ENCODE measurements at regions not wholly inside any gene's neighbourhood (a gene's known extent, or its start where the extent isn't known, plus 50 kb on each side); places are given as distances from the start of the nearest gene placed in this dataset.

DNA sequence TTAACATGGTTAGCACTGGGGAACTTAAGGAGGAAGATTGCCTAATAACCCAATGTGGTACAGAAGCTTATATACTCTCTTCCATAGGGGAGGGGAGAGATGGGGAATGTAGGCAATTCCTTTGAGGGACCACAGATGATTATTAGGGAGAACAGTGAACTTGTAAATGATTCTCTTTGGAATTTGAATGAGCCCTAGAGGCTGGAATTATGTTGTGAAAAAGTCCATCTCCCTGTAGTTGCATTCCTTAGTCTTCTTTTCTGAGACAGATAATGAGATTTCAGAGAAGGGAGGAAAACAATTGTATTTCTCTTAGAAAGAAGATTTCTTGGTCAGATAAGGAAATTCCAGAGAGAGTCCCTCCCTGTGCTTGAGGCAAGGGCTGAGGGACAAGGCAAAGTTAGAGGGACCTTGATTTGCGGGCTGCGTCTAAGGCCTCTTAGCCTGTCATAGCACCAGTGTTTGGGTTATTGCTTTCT lies 89.0 kb upstream of the HMCN1 start:
- no peak for DNase-seq

DNA sequence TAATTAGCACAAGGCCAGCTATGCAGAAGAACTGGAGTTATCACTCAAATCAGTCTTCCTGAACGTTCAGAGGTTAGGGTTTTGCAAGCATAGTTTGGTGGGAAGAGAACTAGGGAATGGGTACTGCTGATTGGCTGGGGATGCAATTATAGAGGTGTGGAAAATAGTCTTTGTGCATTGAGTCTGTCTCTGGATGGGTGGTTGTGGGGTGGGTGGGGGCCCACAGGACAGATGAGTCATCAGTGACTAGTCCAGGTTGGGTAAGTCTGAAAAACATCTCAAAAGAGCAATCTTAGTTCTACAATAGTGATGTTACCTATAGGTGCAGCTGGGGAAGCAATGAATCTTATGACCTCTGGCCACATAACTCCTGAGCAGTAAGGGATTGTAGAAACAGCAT lies 89.7 kb upstream of the HMCN1 start:
- DNase-seq: no peak

DNA sequence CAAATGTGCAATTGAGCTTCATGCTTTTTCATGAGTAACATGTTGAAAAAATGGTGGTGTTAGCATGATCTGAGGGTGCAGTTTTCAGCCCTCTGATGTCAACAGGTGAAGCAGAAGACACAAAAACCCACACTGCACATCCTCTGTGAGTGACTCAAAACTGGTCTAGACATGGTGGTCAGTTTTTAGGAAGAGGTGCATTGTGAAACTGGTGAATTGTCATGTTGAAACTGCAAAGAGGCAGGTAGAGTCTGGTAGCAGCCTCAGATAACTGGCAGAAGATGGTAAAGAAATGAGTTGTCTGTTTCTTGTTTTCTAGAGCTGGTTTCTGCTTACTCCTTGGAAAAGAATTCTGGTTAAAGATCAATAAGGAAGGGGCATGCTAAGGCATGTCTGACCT lies 97.3 kb upstream of the HMCN1 start:
- DNase-seq: no peak

- DNase-seq: no peak
These were observed 99.5 kb upstream of the HMCN1 start for GRCh38 chr1:185634704-185635103.

DNA sequence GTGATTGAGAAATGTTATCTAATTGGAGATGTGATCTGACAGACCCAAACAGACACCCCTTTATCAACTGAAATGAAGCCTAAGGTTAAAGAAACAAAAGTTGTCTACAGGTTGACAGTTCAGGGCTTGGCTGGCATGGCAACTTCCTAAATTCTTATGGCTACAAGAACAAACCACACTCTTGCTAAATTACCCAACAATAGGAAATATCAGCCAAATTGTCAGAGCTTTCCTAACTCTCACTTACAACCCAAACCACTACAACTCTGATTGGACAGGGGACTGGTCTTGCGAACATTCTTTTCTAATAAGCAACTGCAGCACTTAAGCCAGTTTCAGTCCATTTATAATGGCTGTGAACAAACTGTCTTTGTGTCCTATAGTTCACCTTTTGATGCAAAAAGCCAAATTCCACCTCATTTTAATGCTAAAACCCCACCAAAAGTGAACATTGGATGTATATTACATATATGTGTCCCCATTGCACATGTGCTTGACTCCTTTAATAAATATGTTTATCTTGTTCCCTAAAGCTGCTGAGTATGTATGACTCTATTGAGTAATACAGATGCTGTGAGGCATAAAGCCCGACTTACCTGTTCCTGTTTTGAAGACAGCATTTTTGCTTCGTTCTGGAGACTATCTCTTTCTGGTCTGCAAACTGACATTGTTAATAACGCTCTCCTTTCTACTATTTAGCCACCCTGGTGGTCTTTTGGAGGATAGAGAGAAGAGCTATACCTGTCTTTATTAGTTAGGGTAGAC lies 101.3 kb upstream of the HMCN1 start:
- DNase-seq: no peak

- no peak for DNase-seq
These were observed 102.3 kb upstream of the HMCN1 start for GRCh38 chr1:185631843-185632242.

DNA sequence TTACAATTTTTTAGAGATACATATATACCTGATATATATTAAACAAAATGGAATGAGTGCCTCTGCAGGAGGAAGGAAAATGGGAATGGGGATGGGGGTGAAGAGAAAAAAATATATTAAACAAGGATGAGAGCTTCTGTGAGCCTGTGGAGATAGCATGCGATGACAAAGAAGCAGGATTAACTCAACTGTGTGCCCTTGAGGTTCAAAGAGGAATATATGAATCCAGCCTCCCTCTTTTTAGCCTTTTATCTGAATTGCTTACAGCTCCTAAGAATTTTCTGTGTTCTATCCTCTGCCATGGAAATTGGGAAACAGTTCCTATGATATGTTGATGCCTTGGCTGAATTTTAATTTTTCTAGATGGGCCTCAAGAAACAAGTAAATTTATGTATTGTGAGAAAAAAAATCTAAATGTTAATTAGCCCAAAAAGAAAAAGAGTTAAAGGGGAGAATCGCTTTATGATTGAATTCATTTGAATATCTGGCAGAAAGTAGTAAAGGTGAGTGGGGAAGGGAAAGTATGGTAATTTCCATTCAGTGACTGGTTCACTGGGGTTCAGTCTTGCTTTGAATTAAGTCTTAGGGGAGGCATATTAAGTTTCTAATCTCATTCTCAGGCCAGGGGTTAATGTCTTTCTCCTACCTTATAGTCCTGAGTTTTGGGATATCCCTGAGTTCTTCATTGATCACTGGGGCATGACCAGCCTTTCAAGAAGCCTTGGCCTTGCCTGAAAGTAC lies 106.3 kb upstream of the HMCN1 start:
- no peak for DNase-seq

GRCh38 chr1:185627171-185627570 lies 107.0 kb upstream of the HMCN1 start:
- no peak for DNase-seq

- no peak for DNase-seq
These were observed 107.8 kb upstream of the HMCN1 start for GRCh38 chr1:185626344-185626743.

DNA sequence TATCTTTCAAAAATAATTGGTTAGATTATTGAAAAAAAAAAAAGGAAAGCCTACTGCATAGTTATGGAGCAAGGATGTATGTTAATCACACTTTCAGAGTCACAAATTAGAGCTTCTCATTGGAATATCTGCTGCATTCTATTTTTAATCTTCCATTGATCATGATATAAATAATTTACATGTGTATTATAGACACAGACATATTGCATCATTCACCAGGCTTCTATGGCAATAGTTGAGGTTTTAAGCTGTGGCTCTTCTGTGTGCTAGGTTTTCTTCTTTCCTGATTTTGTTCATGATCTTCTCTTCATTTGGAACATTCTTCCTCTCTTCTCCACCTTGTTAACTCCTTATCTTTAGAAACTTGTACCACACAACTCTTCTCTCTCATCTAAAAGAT lies 123.2 kb upstream of the HMCN1 start:
- DNase-seq: no peak

- no peak for DNase-seq
These were observed 126.0 kb upstream of the HMCN1 start for GRCh38 chr1:185608177-185608576.

DNA sequence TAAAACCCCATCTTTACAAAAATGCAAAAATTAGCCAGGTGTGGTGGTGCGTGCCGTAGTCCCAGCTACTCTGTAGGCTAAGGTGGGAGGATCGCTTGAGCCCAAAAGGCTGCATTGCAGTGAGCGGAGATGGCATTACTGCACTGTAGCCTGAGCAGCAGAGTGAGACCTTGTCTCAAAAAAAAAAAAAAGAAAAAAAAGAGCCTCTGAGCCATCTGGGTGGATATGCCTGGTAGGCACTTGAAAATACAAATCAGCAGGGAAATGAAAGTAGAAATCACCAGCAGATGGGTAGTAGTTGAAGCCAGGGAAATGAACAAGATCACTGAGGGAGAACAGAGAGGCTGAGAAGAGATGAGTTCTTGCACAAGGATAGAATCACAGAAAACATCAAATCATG lies 131.0 kb upstream of the HMCN1 start:
- DNase-seq: no peak

DNA sequence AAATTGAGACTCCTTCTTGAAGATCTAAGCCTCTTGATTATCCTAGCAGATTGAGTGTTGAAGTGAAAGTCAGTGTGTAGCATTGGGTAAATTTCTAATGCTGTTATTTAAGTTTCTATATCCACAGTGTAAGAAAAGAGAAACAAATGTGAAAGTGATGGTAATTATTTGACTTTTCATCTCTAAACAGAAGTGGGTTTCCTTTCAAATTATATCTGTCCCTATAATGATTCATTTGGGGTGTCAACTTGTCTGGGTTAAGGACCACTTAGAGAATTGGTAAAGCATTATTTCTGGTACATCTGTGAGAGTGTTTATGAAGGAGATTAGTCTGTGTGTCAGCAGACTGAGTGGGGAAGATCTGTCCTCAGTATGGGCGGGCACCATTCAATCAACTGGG lies 133.0 kb upstream of the HMCN1 start:
- no peak for DNase-seq

GRCh38 chr1:185600641-185601040 lies 133.6 kb upstream of the HMCN1 start:
- DNase-seq: no peak

DNA sequence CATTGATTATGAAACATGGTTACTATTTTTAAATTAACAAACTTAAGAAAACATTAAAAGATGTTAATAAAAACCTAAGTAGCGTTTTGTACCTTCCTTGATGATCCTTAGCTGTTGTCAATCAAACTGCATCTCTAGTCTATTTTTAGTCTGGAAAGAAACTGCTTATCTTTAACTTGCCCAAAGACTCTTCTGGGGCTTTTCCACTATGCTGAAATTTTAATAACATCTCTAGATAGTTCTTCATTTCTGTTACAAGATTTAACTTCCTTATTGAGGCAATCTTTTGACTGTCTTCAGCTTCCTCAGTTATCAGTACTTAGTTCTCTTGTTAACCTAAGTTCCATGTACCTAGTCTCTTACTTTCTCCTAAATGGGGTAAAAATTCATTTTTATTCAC lies 135.9 kb upstream of the HMCN1 start:
- DNase-seq: no peak

- peak; percentile 52 for DNase-seq
These were observed 138.1 kb upstream of the HMCN1 start for GRCh38 chr1:185595835-185596667.

DNA sequence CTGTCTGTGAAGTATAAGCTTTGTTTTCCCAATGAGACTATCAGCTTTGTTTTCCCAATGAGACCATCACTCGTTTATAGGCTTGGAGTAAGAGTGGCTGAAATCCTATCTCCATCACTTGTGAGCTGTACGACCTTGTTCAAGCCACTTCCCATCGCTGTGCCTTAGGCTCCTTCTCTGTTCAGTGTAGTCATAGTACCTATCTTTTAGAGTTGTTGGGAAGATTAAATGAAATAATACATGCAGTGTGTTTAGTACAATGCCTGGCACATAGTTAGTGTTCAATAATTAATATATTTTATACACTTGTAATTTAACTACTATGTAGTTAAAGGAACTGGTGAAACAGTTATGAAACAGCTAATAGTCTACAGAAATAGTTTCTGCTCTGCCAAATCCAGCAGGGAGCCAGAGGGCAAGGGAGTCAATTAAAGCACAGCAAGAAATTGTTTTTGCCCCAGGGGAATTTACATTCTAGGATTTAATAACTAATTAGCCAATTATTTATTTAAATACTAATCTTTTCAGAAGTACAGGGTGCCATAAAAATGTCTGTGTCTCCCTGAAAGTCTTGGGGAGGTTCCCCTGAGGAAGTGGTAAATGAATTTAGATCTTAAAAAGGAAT lies 139.3 kb upstream of the HMCN1 start:
- peak; percentile 44 for DNase-seq

DNA sequence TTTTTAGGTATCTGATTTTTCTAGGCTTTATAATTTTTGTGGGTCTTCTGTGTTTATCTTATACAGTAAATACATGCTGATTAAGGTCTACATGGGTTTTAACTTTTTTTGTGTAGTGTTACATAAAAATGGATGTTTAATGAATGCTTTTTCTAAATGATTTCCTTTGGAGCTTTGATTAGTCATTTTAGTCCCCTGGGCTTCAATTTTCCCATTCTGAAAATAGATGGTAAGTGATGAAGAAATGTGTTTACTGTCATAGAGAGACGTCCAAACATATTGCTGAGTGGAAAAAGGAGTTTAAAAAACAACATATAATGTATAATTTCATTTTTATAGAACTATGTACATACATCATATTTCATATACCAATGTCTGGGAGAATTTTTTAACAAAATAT lies 140.9 kb upstream of the HMCN1 start:
- DNase-seq: no peak

GRCh38 chr1:185585770-185586169 lies 148.4 kb upstream of the HMCN1 start:
- no peak for DNase-seq

- no peak for DNase-seq
These were observed 152.0 kb upstream of the HMCN1 start for GRCh38 chr1:185581961-185582725.

- no peak for DNase-seq
These were observed 153.2 kb upstream of the HMCN1 start for GRCh38 chr1:185581020-185581419.

DNA sequence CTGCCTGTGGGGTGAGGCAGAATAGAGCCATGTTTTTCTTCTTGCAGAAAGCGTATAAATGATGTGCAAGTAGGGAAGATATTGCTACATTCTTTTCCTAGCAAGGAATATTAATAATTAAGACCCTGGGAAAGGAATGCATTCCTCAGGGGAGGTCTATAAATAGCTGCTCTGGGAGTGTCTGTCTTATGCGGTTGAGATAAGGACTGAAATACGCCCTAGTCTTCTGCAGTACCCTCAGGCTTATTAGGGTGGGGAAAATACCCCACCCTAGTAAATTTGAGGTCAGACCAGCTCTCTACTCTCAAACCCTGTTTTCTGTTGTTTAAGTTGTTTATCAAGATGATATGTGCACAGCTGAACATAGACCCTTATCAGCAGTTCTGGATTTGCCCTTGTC lies 155.9 kb upstream of the HMCN1 start:
- no peak for DNase-seq
